Tibial artery (tissue), 4 donors: ENCODE measurements at regions not wholly inside any gene's neighbourhood (a gene's known extent, or its start where the extent isn't known, plus 50 kb on each side); places are given as distances from the start of the nearest gene placed in this dataset.

Experiments
- DNase-seq, 2 donors: peaks; one replicate each; pipeline ENCODE4 v3.0.0-alpha.2; 2019
- H3K27ac ChIP-seq, 2 donors: fragments of 200-600 bp; sonication (generic) in 1 of 2; 1 replicate in 1 of 2; 2 replicates in 1 of 2; pipeline ENCODE4 v1.5.1; 2018 to 2019; ENCODE audit warnings: mild to moderate bottlenecking in 1 of 2
- H3K27me3 ChIP-seq, 2 donors: fragments of 200-600 bp; sonication (generic) in 1 of 2; one replicate each; pipeline versions ENCODE4 v1.5.1 to v1.6.0; 2016 to 2019
- H3K36me3 ChIP-seq, 3 donors: fragments of 200-600 bp; sonication (generic) in 2 of 3; one replicate each; pipeline ENCODE4 v1.5.1; 2016 to 2019; ENCODE audit warnings: mild to moderate bottlenecking in 2 of 3
- H3K4me1 ChIP-seq, 4 donors: fragments of 200-600 bp; sonication (generic) in 2 of 4; 1 replicate in 3 of 4; 2 replicates in 1 of 4; pipeline ENCODE4 v1.5.1; 2016 to 2019
- H3K4me3 ChIP-seq, 2 donors: fragments of 200-600 bp; sonication (generic) in 1 of 2; 1 replicate in 1 of 2; 2 replicates in 1 of 2; pipeline ENCODE4 v1.5.1; 2018 to 2019; ENCODE audit warnings: mild to moderate bottlenecking in 2 of 2
- H3K9me3 ChIP-seq, 3 donors: fragments of 200-600 bp; sonication (generic) in 1 of 3; one replicate each; pipeline ENCODE4 v1.5.1; 2016 to 2019
- intact Hi-C: fragments of 100-400 bp; cut with DNase I; formaldehyde crosslinking; loops from one replicate; pipeline ENCODE4 v1.15.0; 2023; ENCODE audit warnings: low total_unique reads
- TF ChIP-seq, protein P1 (sequence below), 2 experiments: fragments of 200-600 bp in 1 of 2; fragments of 450-650 bp in 1 of 2; IDR thresholded peaks; one replicate each; pipeline ENCODE4 v1.5.1; 2017 to 2019; ENCODE audit warnings: antibody characterized with exemption in 2 of 2, mild to moderate bottlenecking in 1 of 2, moderate library complexity in 1 of 2

DNA sequence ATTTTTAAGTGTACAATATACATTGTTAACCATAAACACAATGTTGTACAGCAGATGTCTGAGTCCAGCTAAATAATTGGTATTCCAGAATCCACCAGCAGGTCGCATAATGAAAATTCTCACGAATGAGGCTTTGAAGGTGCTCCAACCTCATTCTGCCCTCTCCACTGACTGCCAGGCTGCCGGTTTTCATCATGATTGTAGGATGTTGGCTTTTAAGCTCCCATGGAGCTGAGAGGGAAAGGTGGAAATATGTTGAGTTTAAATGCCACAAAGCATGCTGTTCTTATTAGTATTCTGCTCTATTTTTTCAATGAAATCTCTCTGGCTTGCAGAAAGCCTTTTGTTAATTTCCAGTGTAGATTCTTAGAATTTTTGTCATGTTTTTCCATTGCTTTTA lies 337.2 kb upstream of the DDI1 start:
- intact Hi-C loops = no loop called here
- no peaks in the 10 kb centered on the region for H3K27me3 ChIP-seq
- no peaks in the 10 kb centered on the region for H3K36me3 ChIP-seq
- H3K4me3 ChIP-seq = no peak overlapping the region
- TF ChIP-seq, protein P1, sequence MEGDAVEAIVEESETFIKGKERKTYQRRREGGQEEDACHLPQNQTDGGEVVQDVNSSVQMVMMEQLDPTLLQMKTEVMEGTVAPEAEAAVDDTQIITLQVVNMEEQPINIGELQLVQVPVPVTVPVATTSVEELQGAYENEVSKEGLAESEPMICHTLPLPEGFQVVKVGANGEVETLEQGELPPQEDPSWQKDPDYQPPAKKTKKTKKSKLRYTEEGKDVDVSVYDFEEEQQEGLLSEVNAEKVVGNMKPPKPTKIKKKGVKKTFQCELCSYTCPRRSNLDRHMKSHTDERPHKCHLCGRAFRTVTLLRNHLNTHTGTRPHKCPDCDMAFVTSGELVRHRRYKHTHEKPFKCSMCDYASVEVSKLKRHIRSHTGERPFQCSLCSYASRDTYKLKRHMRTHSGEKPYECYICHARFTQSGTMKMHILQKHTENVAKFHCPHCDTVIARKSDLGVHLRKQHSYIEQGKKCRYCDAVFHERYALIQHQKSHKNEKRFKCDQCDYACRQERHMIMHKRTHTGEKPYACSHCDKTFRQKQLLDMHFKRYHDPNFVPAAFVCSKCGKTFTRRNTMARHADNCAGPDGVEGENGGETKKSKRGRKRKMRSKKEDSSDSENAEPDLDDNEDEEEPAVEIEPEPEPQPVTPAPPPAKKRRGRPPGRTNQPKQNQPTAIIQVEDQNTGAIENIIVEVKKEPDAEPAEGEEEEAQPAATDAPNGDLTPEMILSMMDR (IDR thresholded peaks at IDR 0.05) = no peak
- no peak for DNase-seq
- H3K4me1 ChIP-seq = peaks cover 0 to 13% (median 2%) of the 10 kb centered on the region in 4 donors
- H3K9me3 ChIP-seq = no peaks in the 10 kb centered on the region
- H3K27ac ChIP-seq = no peak overlapping the region

DNA sequence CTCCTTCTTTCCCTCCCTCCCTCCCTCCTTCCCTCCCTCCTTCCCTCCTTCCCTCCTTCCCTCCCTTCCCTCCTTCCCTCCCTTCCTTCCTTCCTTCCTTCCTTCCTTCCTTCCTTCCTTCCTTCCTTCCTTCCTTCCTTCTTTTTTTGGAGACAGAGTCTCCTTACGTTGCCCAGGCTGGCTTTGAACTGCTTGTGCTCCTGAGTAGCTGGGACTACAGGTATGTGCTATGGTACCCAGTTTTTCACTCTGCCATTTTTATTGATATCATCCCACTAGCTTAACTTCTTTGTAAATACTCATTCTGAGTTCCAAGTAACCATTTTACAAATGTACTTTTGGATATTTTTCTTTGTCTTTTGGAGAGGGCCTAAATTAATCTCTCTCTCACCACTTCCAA lies 336.8 kb upstream of the DDI1 start:
- no peaks in the 10 kb centered on the region for H3K36me3 ChIP-seq
- intact Hi-C loops = no loop called here
- no peak for DNase-seq
- H3K27me3 ChIP-seq = no peaks in the 10 kb centered on the region
- peaks cover 0 to 13% (median 2%) of the 10 kb centered on the region in 4 donors for H3K4me1 ChIP-seq
- H3K9me3 ChIP-seq = no peaks in the 10 kb centered on the region
- no peak overlapping the region for H3K4me3 ChIP-seq
- H3K27ac ChIP-seq = no peak overlapping the region
- TF ChIP-seq, protein P1 (IDR thresholded peaks at IDR 0.05) = no peak

DNA sequence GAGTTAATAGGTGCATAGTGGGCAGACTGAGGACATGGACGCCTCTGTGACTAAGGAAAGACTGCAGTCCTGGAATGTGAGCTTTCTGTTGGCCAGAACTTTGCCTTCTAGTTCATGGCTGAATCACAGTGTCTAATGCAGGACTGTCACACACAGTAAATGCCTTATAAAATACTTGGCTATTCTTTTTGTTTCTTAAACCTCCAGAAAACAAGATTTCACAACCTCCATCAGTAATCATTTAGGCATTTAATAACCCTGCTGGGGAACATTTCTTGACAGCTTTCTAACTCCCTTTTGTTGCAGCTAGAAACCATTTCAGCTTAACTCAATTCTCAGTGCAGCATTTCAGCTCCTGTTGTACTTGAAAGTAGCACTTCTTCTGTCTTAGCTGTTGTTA lies 335.8 kb upstream of the DDI1 start:
- intact Hi-C loops = no loop called here
- H3K4me3 ChIP-seq = no peak overlapping the region
- H3K9me3 ChIP-seq = no peaks in the 10 kb centered on the region
- H3K27ac ChIP-seq = no peak overlapping the region
- H3K4me1 ChIP-seq = peaks cover 0 to 13% (median 2%) of the 10 kb centered on the region in 4 donors
- H3K27me3 ChIP-seq = no peaks in the 10 kb centered on the region
- TF ChIP-seq, protein P1 (IDR thresholded peaks at IDR 0.05) = no peak
- H3K36me3 ChIP-seq = no peaks in the 10 kb centered on the region
- peak in 1 of 2 donors; percentile 34 for DNase-seq

DNA sequence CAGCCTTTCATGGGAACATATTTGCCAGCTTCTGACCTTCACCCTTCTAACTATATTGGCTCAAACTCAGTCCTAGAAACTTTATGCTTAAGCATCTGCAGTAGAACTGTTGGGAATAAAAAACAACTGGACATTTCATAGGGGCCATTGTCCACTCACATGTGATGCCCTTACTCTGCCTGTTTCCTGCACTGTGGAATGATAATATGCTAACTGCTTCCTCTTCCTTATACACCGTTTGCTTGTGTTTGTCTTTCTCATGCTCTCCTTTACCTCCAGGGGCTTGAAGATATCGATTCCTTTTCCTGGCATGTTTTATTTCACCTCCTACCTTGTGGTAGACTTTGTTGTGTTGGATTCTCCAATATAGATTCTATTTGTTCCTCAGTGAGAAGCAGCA lies 333.0 kb upstream of the DDI1 start:
- TF ChIP-seq, protein P1 (IDR thresholded peaks at IDR 0.05) = no peak
- H3K4me1 ChIP-seq = peaks cover 0 to 13% (median 2%) of the 10 kb centered on the region in 4 donors
- H3K27ac ChIP-seq = no peak overlapping the region
- intact Hi-C loops = no loop called here
- no peaks in the 10 kb centered on the region for H3K9me3 ChIP-seq
- no peak overlapping the region for H3K4me3 ChIP-seq
- H3K36me3 ChIP-seq = no peaks in the 10 kb centered on the region
- no peaks in the 10 kb centered on the region for H3K27me3 ChIP-seq
- DNase-seq = no peak

DNA sequence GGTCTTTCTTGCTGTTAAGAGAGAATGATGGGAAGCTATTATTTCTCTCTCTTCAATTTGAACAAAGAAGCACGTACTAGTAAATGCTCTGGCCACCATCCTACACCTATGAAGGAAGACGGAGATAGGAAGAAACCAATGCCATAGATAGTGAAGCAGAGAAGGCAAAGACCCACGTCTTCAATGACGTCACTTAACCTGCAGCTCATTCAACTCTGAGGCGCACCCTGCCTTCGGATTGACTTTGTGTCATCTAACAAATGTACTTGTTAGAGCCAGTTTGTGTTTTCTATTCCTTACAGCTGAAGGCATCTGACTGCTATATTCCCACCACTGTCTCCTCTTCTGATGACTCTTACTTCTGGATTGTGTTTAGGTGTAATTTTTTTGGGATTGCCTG lies 332.5 kb upstream of the DDI1 start:
- Histone ChIP-seq H3K9me3 (no peaks in the 10 kb centered on the region), H3K36me3 (no peaks in the 10 kb centered on the region), H3K27me3 (no peaks in the 10 kb centered on the region), H3K4me3 (no peak overlapping the region), H3K27ac (no peak overlapping the region), H3K4me1 (peaks cover 0 to 13% (median 2%) of the 10 kb centered on the region in 4 donors)
- intact Hi-C loops = no loop called here
- no peak for DNase-seq
- TF ChIP-seq, protein P1 (IDR thresholded peaks at IDR 0.05) = no peak

DNA sequence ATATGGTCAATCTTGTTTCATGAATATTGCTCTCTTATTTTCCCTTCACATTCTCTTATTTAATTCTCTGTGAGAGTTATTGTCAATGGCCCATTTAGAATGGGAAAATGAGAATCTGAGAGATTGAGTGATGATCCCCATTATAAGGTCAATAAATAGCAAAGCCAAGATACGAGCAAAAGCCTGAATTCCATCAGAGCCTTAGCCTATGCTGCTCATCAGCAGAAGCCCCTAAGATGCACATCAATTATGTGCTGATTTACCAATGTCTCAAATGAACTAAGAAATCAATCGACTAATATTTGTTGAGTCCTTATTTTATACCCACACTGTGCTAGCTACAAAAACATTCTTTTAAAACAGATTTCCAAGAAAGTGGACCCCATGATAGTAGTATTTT lies 330.8 kb upstream of the DDI1 start:
- Histone ChIP-seq H3K27ac (no peak overlapping the region), H3K9me3 (no peaks in the 10 kb centered on the region), H3K36me3 (no peaks in the 10 kb centered on the region), H3K4me3 (no peak overlapping the region), H3K27me3 (no peaks in the 10 kb centered on the region), H3K4me1 (peaks cover 0 to 10% (median 0%) of the 10 kb centered on the region in 4 donors)
- TF ChIP-seq, protein P1 (IDR thresholded peaks at IDR 0.05) = no peak
- DNase-seq = no peak
- intact Hi-C loops = no loop called here
